Tibial nerve (tissue), 4 donors: ENCODE measurements at regions not wholly inside any gene's neighbourhood (a gene's known extent, or its start where the extent isn't known, plus 50 kb on each side); places are given as distances from the start of the nearest gene placed in this dataset.
A peak's percentile ranks its signal among the peaks of the same experiment; 100 is the strongest.

Experiments used
- DNase-seq, 2 donors: peaks; one replicate each; pipeline ENCODE4 v3.0.0-alpha.2; 2019; ENCODE audit warnings: low spot score in 2 of 2
- H3K27ac ChIP-seq, 4 donors: fragments of 200-600 bp; sonication (generic) in 3 of 4; one replicate each; pipeline ENCODE4 v1.5.1; 2017 to 2019; ENCODE audit warnings: mild to moderate bottlenecking in 1 of 4
- H3K27me3 ChIP-seq, 2 donors: fragments of 200-600 bp; sonication (generic) in 1 of 2; one replicate each; pipeline versions ENCODE4 v1.5.1 to v1.6.0; 2017 to 2019
- H3K36me3 ChIP-seq, 3 donors: fragments of 200-600 bp; sonication (generic); one replicate each; pipeline ENCODE4 v1.5.1; 2018 to 2019
- H3K4me1 ChIP-seq, 4 donors: fragments of 200-600 bp; sonication (generic) in 3 of 4; one replicate each; pipeline ENCODE4 v1.5.1; 2017 to 2019
- H3K4me3 ChIP-seq, 4 donors: fragments of 200-600 bp; sonication (generic) in 3 of 4; one replicate each; pipeline ENCODE4 v1.5.1; 2017 to 2019; ENCODE audit warnings: mild to moderate bottlenecking in 1 of 4, moderate library complexity in 1 of 4
- H3K9me3 ChIP-seq, 4 donors: fragments of 200-600 bp; sonication (generic) in 3 of 4; one replicate each; pipeline ENCODE4 v1.5.1; 2017 to 2019
- EP300 ChIP-seq, 2 donors: sonication (generic); formaldehyde crosslinking; IDR thresholded peaks; one replicate each; pipeline ENCODE4 v1.6.1; 2017; ENCODE audit warnings: antibody characterized with exemption in 2 of 2, mild to moderate bottlenecking in 1 of 2
- POLR2A ChIP-seq, 2 donors: fragments of 450-650 bp; IDR thresholded peaks; one replicate each; pipeline ENCODE4 v1.6.1; 2017; ENCODE audit warnings: antibody characterized with exemption in 2 of 2, mild to moderate bottlenecking in 2 of 2, moderate library complexity in 2 of 2
- WGBS, 2 donors: methylation state at CpG; one replicate each; pipeline ENCODE4 v1.1.5; 2018; 5-methylcytosine and 5-hydroxymethylcytosine counted together
- TF ChIP-seq, protein P1 (sequence below), 5 experiments: fragments of 200-600 bp in 3 of 5; fragments of 450-650 bp in 2 of 5; sonication (generic) in 3 of 5; IDR thresholded peaks; one replicate each; pipeline ENCODE4 v1.5.1; 2016 to 2019; ENCODE audit warnings: antibody characterized with exemption in 5 of 5, mild to moderate bottlenecking in 3 of 5, moderate library complexity in 2 of 5

DNA sequence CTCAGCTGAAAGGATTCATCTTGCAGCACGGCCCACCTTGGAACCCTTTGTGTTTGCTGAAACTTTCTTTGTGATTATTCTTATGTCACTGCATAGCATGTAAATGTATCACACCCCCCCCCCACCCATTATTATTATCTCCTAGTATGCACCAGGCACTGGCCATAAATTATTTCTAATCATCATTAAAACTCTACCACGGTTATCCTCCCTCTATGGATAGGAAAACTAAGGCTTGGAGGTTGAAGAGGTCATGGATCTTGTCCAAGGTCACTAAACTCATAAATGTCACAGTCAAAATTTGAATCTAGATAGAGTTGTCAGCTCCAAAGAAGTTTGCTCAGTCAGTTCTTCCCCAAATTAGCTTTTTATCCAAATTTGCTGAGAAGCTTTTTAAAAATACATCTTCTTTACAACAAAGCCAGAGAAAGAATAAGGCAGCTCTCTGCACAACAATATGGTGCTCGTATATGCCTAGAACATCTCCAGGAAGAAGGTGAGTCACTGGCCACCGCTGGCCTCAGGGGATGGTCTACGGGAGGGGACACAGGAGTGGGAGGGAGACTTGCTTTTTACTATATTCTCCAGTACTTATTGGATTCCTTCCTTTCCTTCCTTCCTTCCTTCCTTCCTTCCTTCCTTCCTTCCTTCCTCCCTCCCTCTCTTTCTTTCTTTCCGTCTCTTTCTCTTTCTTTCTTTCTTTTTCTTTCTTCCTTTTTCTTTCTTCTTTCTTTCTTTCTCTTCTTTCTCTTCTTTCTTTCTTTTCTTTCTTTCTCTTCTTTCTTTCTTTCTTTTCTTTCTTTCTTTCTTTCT is 134.5 kb downstream of the VEGFA start:
- Histone ChIP-seq H3K27me3 (no peaks in the 10 kb centered on the region), H3K36me3 (no peaks in the 10 kb centered on the region), H3K27ac (no peak overlapping the region), H3K4me3 (no peak overlapping the region), H3K4me1 (peaks cover 0 to 4% (median 0%) of the 10 kb centered on the region in 4 donors), H3K9me3 (no peaks in the 10 kb centered on the region)
- no peak for DNase-seq
- 68 to 70% methylated on average over 6 of the region's 6 CpGs for WGBS, 2 donors
- TF ChIP-seq EP300 (IDR thresholded peaks at IDR 0.05) (no peak), POLR2A (IDR thresholded peaks at IDR 0.05) (no peak)
- TF ChIP-seq, protein P1, sequence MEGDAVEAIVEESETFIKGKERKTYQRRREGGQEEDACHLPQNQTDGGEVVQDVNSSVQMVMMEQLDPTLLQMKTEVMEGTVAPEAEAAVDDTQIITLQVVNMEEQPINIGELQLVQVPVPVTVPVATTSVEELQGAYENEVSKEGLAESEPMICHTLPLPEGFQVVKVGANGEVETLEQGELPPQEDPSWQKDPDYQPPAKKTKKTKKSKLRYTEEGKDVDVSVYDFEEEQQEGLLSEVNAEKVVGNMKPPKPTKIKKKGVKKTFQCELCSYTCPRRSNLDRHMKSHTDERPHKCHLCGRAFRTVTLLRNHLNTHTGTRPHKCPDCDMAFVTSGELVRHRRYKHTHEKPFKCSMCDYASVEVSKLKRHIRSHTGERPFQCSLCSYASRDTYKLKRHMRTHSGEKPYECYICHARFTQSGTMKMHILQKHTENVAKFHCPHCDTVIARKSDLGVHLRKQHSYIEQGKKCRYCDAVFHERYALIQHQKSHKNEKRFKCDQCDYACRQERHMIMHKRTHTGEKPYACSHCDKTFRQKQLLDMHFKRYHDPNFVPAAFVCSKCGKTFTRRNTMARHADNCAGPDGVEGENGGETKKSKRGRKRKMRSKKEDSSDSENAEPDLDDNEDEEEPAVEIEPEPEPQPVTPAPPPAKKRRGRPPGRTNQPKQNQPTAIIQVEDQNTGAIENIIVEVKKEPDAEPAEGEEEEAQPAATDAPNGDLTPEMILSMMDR (IDR thresholded peaks at IDR 0.05): no peak

DNA sequence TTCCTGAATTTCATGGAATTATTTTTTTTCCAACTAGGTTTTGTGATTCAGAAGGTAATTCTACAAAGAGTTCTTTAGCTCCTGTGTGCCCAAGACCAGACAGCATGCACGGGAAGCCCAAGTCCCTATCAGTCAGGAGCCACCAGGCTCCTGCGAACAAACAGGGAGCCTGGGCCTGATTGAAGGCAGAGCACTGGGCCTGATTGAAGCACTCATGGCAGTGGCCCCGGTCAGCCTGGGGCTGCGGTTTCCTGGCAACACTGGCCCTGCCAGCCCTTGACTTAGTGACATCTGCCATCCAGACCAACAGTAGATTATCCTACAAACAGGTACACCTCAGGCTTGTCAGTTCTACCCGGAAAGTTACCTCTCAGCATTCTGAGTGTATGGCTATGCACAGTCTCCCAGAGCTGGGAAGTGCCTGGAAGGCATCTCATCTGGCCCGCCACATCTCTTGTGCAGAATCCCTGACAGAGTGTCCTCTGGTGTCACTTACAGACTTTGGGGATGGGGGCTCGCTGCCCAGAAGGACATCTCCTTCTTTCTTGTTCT is 133.8 kb downstream of the VEGFA start:
- TF ChIP-seq, protein P1 (IDR thresholded peaks at IDR 0.05): no peak
- TF ChIP-seq EP300 (IDR thresholded peaks at IDR 0.05): no peak
- no peak for TF ChIP-seq POLR2A (IDR thresholded peaks at IDR 0.05)
- DNase-seq: no peak
- H3K4me1 ChIP-seq: peaks cover 0 to 4% (median 0%) of the 10 kb centered on the region in 4 donors
- WGBS, 2 donors: 87 to 93% methylated on average over 7 of the region's 7 CpGs
- H3K27ac ChIP-seq: no peak overlapping the region
- no peaks in the 10 kb centered on the region for H3K9me3 ChIP-seq
- H3K36me3 ChIP-seq: no peaks in the 10 kb centered on the region
- H3K27me3 ChIP-seq: no peaks in the 10 kb centered on the region
- H3K4me3 ChIP-seq: no peak overlapping the region

DNA sequence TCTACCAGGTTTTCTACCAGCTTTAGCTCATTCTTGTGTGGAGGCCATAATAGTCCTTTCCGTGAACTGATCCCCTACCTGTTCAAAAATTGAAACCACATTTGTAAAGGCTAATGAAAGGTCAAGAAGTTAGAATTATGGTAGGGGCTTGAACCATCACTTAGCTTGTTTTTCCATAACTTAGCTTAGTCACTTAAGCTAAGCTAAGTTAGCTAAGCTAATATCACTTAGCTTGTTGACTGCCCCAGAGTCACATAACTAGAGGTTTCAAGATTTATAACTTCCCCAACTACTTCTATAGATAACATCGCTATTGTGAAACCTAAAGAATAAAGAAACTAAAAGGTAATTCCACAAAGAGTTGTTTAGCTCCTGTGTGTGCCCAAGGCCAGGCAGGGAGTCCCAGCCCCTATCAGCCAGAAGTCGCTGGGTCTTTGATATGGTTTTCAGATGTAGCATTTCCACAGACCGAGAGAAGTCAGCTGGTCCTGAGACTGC is 131.8 kb downstream of the VEGFA start:
- H3K36me3 ChIP-seq: no peaks in the 10 kb centered on the region
- no peaks in the 10 kb centered on the region for H3K27me3 ChIP-seq
- no peak overlapping the region for H3K27ac ChIP-seq
- peaks cover 0 to 4% (median 0%) of the 10 kb centered on the region in 4 donors for H3K4me1 ChIP-seq
- no peaks in the 10 kb centered on the region for H3K9me3 ChIP-seq
- no peak for DNase-seq
- TF ChIP-seq, protein P1 (IDR thresholded peaks at IDR 0.05): no peak
- no peak for TF ChIP-seq POLR2A (IDR thresholded peaks at IDR 0.05)
- whole genome bisulfite sequencing, 2 donors: 75 to 79% methylated on average over 4 of the region's 4 CpGs
- H3K4me3 ChIP-seq: no peak overlapping the region

DNA sequence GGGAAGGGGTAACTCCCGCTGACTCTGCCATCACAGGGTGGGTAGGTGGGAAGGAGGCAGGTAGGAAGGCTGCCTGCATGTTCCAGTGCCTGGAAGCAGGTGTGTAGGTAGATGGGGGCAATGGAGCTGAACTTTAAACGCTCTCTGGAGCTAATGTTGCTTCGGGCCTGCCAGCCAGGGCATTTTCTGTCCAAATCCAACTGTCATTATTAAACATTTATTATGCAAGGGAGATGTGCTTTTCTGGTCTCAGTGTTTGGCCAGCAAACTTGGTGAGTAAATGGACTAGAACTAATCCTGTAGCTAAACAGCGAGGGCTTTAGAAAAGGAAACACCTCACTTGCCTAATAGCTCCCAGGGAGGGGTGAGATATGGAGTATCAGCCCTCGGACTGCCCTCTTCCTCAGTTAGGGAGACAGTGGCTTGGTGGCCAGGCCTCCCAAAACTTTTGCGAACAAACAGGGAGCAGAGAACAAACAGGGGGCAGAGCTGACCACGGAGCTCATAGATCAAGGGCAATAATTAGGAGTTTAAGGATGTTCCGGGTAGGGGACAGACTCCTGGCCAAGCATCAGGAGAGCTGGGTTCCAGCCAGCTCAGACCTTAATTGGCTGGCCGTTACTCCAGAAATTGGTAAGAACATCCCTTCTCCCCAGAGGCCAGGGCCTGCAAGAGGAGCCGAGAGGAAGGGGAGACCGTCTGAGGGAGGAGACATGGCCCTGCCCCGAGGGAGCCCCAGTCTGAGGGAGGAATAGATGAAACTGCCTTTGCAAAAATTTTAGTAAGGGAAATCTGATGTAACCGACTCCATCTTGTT is 131.1 kb downstream of the VEGFA start:
- Histone ChIP-seq H3K4me1 (peaks cover 0 to 7% (median 0%) of the 10 kb centered on the region in 4 donors), H3K27ac (peak overlapping the region in 1 of 4 donors; percentile 19), H3K36me3 (no peaks in the 10 kb centered on the region), H3K4me3 (no peak overlapping the region), H3K27me3 (no peaks in the 10 kb centered on the region), H3K9me3 (no peaks in the 10 kb centered on the region)
- no peak for DNase-seq
- WGBS, 2 donors: 71 to 72% methylated on average over 13 of the region's 13 CpGs
- TF ChIP-seq, protein P1 (IDR thresholded peaks at IDR 0.05): no peak
- TF ChIP-seq POLR2A (IDR thresholded peaks at IDR 0.05) (no peak), EP300 (IDR thresholded peaks at IDR 0.05) (no peak)
